ENCODE measurements at regions not wholly inside any gene's neighbourhood (a gene's known extent, or its start where the extent isn't known, plus 50 kb on each side); places are given as distances from the start of the nearest gene placed in this dataset.

- TF ChIP-seq EZH2 (IDR thresholded peaks at IDR 0.05; ENCODE audit: low read depth): no peak
- TF ChIP-seq CTCF (conservative IDR thresholded peaks at IDR 0.05): no peak
These were observed 204.7 kb upstream of the TNRC6C start for GRCh38 chr17:77753691-77754245.
